GM13976 (cell line): ENCODE measurements at regions not wholly inside any gene's neighbourhood (a gene's known extent, or its start where the extent isn't known, plus 50 kb on each side); places are given as distances from the start of the nearest gene placed in this dataset.

Experiments
- DNase-seq: peaks from one replicate; pipeline ENCODE4 v3.0.0; 2012; ENCODE audit warnings: low spot score
- CTCF ChIP-seq: IDR thresholded peaks from 2 replicates; pipeline ENCODE4 v1.5.1; 2012; ENCODE audit warnings: borderline replicate concordance, mild to moderate bottlenecking; ENCODE audit not compliant: insufficient read depth; ENCODE audit errors: extremely low read depth, missing control alignments, control extremely low read depth
- in situ Hi-C: fragments of 300-500 bp; cut with MboI; formaldehyde crosslinking; loops from one replicate; pipeline ENCODE4 v1.12.0; 2022; ENCODE audit warnings: low sequenced_read_pairs, mixed read lengths, inconsistent platforms; ENCODE audit not compliant: unreplicated experiment

DNA sequence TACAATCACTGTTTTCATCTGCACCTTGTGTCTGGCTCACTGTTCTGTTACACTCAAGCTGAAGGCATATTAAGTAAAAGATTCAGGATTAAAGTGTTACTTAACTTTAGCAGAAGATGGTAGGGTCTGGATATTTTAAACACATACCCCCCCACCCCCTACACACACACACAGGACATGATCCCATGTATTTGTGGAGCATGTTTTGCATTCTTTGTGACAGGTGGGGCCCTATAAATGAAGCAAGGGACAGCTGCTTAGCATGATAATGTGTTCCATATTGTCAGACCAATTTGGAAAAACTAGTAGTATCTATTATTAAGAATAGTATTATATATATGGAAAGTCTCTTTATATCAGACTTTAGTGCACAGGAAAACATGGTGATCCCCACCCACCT is 335.2 kb upstream of the TNP1 start:
- no peak for DNase-seq
- TF ChIP-seq CTCF, result no peak
- in situ Hi-C loops, result no loop called here

- no peak for TF ChIP-seq CTCF
- in situ Hi-C loops, result no loop called here
- no peak for DNase-seq
These were observed 333.8 kb upstream of the TNP1 start for GRCh38 chr2:217193431-217194340.

DNA sequence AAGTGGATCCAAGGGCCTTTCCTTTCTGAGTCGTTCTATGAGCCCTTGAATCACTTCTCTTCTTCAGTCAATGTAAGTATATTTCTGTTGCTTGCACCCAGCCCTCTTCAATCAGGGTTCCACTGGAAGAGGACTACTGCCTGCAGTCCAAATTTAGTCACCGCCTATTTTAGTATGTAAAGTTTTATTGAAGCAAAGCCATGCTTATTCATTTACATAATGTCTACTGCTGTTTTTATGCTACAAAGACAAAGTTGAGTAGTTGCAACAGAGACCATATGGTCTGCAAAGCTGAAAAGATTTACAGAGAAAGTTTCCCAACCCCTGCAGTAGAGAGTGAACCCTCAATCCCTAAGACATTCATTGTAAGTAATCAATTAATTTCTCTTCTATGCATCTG is 332.5 kb upstream of the TNP1 start:
- no peak for TF ChIP-seq CTCF
- no peak for DNase-seq
- in situ Hi-C loops, result no loop called here

DNA sequence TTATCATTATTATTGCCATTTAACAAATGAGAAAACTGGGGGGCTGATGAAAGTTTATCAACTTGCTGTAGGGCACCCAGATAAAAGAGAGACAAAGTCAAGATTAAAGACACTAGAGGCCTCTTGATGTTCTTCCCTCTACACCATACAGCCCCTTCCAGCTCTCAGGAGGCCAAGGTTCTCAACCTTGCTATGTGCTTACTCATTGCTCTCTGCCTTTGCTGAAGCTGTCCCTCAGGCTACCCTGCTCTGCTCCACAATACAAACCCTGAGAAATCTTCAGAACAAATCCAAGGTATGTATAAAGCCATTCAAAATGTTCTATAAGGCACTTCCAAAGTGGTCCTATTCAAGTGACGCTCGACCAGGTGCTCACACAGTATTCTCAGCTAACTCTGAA is 329.9 kb upstream of the TNP1 start:
- in situ Hi-C loops, result no loop called here
- TF ChIP-seq CTCF, result no peak

DNA sequence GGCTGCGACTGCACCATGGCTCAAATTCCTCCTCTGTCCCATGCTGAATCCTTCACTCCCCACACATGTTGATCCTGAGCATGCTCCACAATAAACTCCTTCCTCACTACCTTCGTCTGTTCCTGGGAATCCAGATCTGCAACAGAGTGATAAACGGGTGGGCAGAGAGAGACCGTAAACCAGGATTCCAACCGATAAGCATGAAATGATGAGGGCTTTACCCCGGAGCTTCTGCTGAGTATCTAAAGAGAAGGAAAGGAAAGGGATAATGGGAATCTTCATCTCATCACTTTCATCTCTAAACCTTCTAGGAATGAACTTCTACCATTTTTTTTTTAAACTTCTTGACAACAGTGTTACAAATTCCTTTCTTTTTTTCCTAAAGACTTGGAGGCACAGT is 329.3 kb upstream of the TNP1 start:
- TF ChIP-seq CTCF, result no peak
- no peak for DNase-seq
- in situ Hi-C loops, result no loop called here

More for the DNA sequence above, 329.9 kb upstream of the TNP1 start:
- no peak for DNase-seq

- no peak for TF ChIP-seq CTCF
- DNase-seq, result no peak
- in situ Hi-C loops, result no loop called here
These were observed 326.9 kb upstream of the TNP1 start for GRCh38 chr2:217186668-217187159.

DNA sequence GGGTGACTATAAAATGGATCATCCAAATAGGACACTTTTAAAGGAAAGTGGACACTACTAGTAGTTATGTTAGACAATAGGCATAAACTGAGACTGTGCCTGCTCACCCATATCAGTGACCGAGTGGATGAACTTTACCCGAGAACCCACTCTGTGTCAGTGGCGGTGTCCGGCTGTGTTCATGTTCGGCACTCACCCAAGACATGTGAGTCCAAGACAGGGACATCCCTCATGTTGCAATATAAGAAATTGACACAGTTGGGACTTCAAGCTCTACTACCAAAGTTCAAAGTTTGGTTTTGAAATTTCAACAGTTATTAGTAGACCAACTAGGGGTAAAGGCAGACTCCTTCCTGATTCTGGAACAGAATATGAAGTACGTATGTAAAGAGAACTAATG is 326.3 kb upstream of the TNP1 start:
- in situ Hi-C loops, result no loop called here
- TF ChIP-seq CTCF, result no peak
- no peak for DNase-seq
